H9 (cell line): ENCODE measurements at regions not wholly inside any gene's neighbourhood (a gene's known extent, or its start where the extent isn't known, plus 50 kb on each side); places are given as distances from the start of the nearest gene placed in this dataset.

Experiments used
- DNase-seq: peaks from one replicate; pipeline ENCODE4 v3.0.0-alpha.2; 2017
- H2AFZ ChIP-seq: one replicate; pipeline ENCODE4 v1.6.1; 2013; ENCODE audit warnings: mild to moderate bottlenecking, low read length, control low read depth, moderate library complexity
- H2AK5ac ChIP-seq: 2 replicates; pipeline ENCODE4 v1.6.1; 2013; ENCODE audit warnings: low read length, control low read depth, mixed read lengths; ENCODE audit not compliant: insufficient read length
- H2BK120ac ChIP-seq: one replicate; pipeline ENCODE4 v1.6.1; 2013; ENCODE audit warnings: low read depth, mild to moderate bottlenecking, low read length, control low read depth, inconsistent platforms; ENCODE audit not compliant: poor library complexity, severe bottlenecking
- H2BK12ac ChIP-seq: 2 replicates; pipeline ENCODE4 v1.6.1; 2013; ENCODE audit warnings: low read length, control low read depth, mixed read lengths, low read depth; ENCODE audit not compliant: insufficient read length
- H2BK15ac ChIP-seq: 2 replicates; pipeline ENCODE4 v1.6.1; 2013; ENCODE audit warnings: low read depth, low read length, control low read depth
- H2BK20ac ChIP-seq: one replicate; pipeline ENCODE4 v1.6.1; 2013; ENCODE audit warnings: low read depth, mild to moderate bottlenecking, low read length, control low read depth, inconsistent platforms; ENCODE audit not compliant: poor library complexity, severe bottlenecking
- H2BK5ac ChIP-seq: 2 replicates; pipeline ENCODE4 v1.6.1; 2013; ENCODE audit warnings: low read length, control low read depth, mixed read lengths; ENCODE audit not compliant: insufficient read length
- H3K14ac ChIP-seq: 2 replicates; pipeline ENCODE4 v1.6.1; 2013; ENCODE audit warnings: low read length, control low read depth; ENCODE audit not compliant: insufficient read depth
- H3K18ac ChIP-seq: 2 replicates; pipeline ENCODE4 v1.6.1; 2013; ENCODE audit warnings: low read depth, mild to moderate bottlenecking, mixed read lengths, low read length, control low read depth; ENCODE audit not compliant: insufficient read length
- H3K23ac ChIP-seq: 2 replicates; pipeline ENCODE4 v1.6.1; 2013; ENCODE audit warnings: low read length, control low read depth, mixed read lengths, low read depth; ENCODE audit not compliant: insufficient read length
- H3K23me2 ChIP-seq: 2 replicates; pipeline ENCODE4 v1.6.1; 2013; ENCODE audit warnings: low read depth, mild to moderate bottlenecking, mixed read lengths, low read length, control low read depth; ENCODE audit not compliant: insufficient read length, poor library complexity, severe bottlenecking
- H3K27ac ChIP-seq: 2 replicates; pipeline ENCODE4 v1.5.1; 2013; ENCODE audit warnings: low read length, control low read depth, mixed read lengths, low read depth; ENCODE audit not compliant: insufficient read length
- H3K27me3 ChIP-seq: 2 replicates; pipeline ENCODE4 v1.6.1; 2013; ENCODE audit warnings: low read length, control low read depth, inconsistent platforms; ENCODE audit not compliant: insufficient read depth
- H3K4ac ChIP-seq: 2 replicates; pipeline ENCODE4 v1.6.1; 2013; ENCODE audit warnings: low read depth, mild to moderate bottlenecking, control low read depth, inconsistent platforms, low read length, moderate library complexity
- H3K4me1 ChIP-seq: 2 replicates; pipeline ENCODE4 v1.6.1; 2013; ENCODE audit warnings: low read length, control low read depth, inconsistent platforms; ENCODE audit not compliant: insufficient read depth
- H3K4me2 ChIP-seq: 2 replicates; pipeline ENCODE4 v1.6.1; 2013; ENCODE audit warnings: low read length, control low read depth, mixed read lengths; ENCODE audit not compliant: insufficient read length, insufficient read depth
- H3K56ac ChIP-seq: 2 replicates; pipeline ENCODE4 v1.6.1; 2013; ENCODE audit warnings: low read depth, mild to moderate bottlenecking, mixed read lengths, low read length, control low read depth; ENCODE audit not compliant: insufficient read length
- H3K79me1 ChIP-seq: 2 replicates; pipeline ENCODE4 v1.6.1; 2013; ENCODE audit warnings: low read depth, mild to moderate bottlenecking, moderate library complexity, low read length, control low read depth, inconsistent platforms; ENCODE audit not compliant: insufficient read depth, poor library complexity, severe bottlenecking
- H3K79me2 ChIP-seq: 2 replicates; pipeline ENCODE4 v1.6.1; 2013; ENCODE audit warnings: low read length, control low read depth, inconsistent platforms; ENCODE audit not compliant: insufficient read depth
- H3K9ac ChIP-seq: 2 replicates; pipeline ENCODE4 v1.6.1; 2013; ENCODE audit warnings: low read length, control low read depth, mixed read lengths; ENCODE audit not compliant: insufficient read length; ENCODE audit errors: extremely low read depth
- H3K9me3 ChIP-seq: one replicate; pipeline ENCODE4 v1.6.1; 2013; ENCODE audit warnings: low read depth, low read length, inconsistent platforms; ENCODE audit not compliant: control insufficient read depth
- H3T11ph ChIP-seq: one replicate; pipeline ENCODE4 v1.6.1; 2013; ENCODE audit warnings: mild to moderate bottlenecking, low read length, control low read depth, inconsistent platforms
- H4K20me1 ChIP-seq: one replicate; pipeline ENCODE4 v1.6.1; 2013; ENCODE audit not compliant: control insufficient read depth, insufficient read length, insufficient read depth
- H4K5ac ChIP-seq: 2 replicates; pipeline ENCODE4 v1.6.1; 2013; ENCODE audit warnings: low read depth, mild to moderate bottlenecking, mixed read lengths, low read length, control low read depth; ENCODE audit not compliant: insufficient read length
- H4K8ac ChIP-seq: replicated peaks from 2 replicates; pipeline ENCODE4 v1.6.1; 2013; ENCODE audit warnings: low read length, control low read depth, mixed read lengths, low read depth; ENCODE audit not compliant: insufficient read length
- H4K91ac ChIP-seq: 2 replicates; pipeline ENCODE4 v1.6.1; 2013; ENCODE audit warnings: low read depth, mild to moderate bottlenecking, moderate library complexity, mixed read lengths, low read length, control low read depth; ENCODE audit not compliant: insufficient read length
- H3K27ac Mint-ChIP-seq, 3 experiments: 2 replicates in 2 of 3; 3 replicates in 1 of 3; pipeline ENCODE4 v1.8.0; 2020 to 2021; ENCODE audit warnings: mixed read lengths in 3 of 3, mild to moderate bottlenecking in 1 of 3, moderate library complexity in 1 of 3
- H3K27me3 Mint-ChIP-seq: 2 replicates; pipeline ENCODE4 v1.8.0; 2021; ENCODE audit warnings: low read depth, mild to moderate bottlenecking, moderate library complexity, mixed read lengths
- H3K36me3 Mint-ChIP-seq, 3 experiments: 2 replicates in 2 of 3; 3 replicates in 1 of 3; pipeline ENCODE4 v1.8.0; 2020 to 2021; ENCODE audit warnings: low read depth in 3 of 3, mixed read lengths in 3 of 3; ENCODE audit not compliant: insufficient read depth in 1 of 3
- H3K4me1 Mint-ChIP-seq, 2 experiments: 2 replicates each; pipeline ENCODE4 v1.8.0; 2020; ENCODE audit warnings: mixed read lengths in 2 of 2
- H3K4me3 Mint-ChIP-seq, 2 experiments: 2 replicates in 1 of 2; 3 replicates in 1 of 2; pipeline ENCODE4 v1.8.0; 2020 to 2021; ENCODE audit warnings: mild to moderate bottlenecking in 2 of 2, mixed read lengths in 2 of 2, moderate library complexity in 1 of 2
- H3K9me3 Mint-ChIP-seq, 2 experiments: 2 replicates in 1 of 2; 3 replicates in 1 of 2; pipeline ENCODE4 v1.8.0; 2020; ENCODE audit warnings: mild to moderate bottlenecking in 2 of 2, mixed read lengths in 2 of 2, moderate library complexity in 1 of 2
- CTCF ChIP-seq: fragments of 200-600 bp; sonication (generic); conservative IDR thresholded peaks from 3 replicates; pipeline ENCODE4 v1.8.0; 2021; ENCODE audit warnings: antibody characterized with exemption, mild to moderate bottlenecking
- WGBS: extraction: QIAGEN DNeasy Blood & Tissue Kit; methylation state at CpG from one replicate; pipeline ENCODE4 v1.1.7; 2013; ENCODE audit warnings: missing lambda C conversion rate, low lambda C conversion rate, mixed read lengths; ENCODE audit not compliant: insufficient read length; ENCODE audit errors: extremely low coverage; 5-methylcytosine and 5-hydroxymethylcytosine counted together

DNA sequence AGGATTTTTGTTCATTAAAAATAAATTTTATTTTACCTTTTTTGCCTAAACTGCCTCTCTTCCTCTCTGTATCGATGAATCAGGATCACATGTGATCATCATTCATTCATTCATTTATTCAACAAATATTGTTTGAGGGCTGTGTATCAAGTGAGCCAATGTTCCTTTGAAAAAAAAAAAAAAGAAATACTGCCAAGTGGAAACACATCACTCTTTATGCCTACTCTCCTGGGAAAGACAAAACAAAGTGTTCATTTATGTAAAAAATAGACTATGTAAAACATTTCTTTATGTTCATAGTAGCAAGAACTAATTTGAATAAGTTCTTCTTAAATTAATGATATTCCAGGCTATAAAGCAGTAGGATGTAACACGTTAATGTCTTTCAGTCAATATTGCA, 233.1 kb downstream of the POSTN start:
- Histone ChIP-seq H3K56ac (no peak overlapping the region), H4K20me1 (no peaks in the 10 kb centered on the region), H4K8ac (no peak overlapping the region), H3K23me2 (no peaks in the 10 kb centered on the region), H2BK15ac (no peak overlapping the region), H4K91ac (no peak overlapping the region), H2BK120ac (no peak overlapping the region), H3K27me3 (no peaks in the 10 kb centered on the region), H3K27ac (no peak overlapping the region), H3K14ac (no peak overlapping the region), H3K9me3 (no peaks in the 10 kb centered on the region), H2AFZ (no peak overlapping the region), H3K4ac (no peak overlapping the region), H3K79me2 (no peaks in the 10 kb centered on the region), H3K18ac (no peak overlapping the region), H3T11ph (no peak overlapping the region), H3K79me1 (no peaks in the 10 kb centered on the region), H2BK5ac (no peak overlapping the region), H3K23ac (no peak overlapping the region), H3K9ac (no peak overlapping the region), H3K4me1 (no peaks in the 10 kb centered on the region), H2BK20ac (no peak overlapping the region), H2AK5ac (no peak overlapping the region), H3K4me2 (no peak overlapping the region), H4K5ac (no peak overlapping the region), H2BK12ac (no peak overlapping the region)
- Mint-ChIP-seq H3K36me3 (no peaks in the 10 kb centered on the region), H3K27ac (no peak overlapping the region), H3K9me3 (no peaks in the 10 kb centered on the region), H3K4me1 (no peaks in the 10 kb centered on the region), H3K4me3 (no peak overlapping the region), H3K27me3 (peaks cover 2% of the 10 kb centered on the region)
- DNase-seq: no peak
- no peak for TF ChIP-seq CTCF
- no CpG with 5 or more reads among the region's 2 CpGs for WGBS
